Astrocyte (in vitro differentiated cells and primary cell): ENCODE measurements at regions not wholly inside any gene's neighbourhood (a gene's known extent, or its start where the extent isn't known, plus 50 kb on each side); places are given as distances from the start of the nearest gene placed in this dataset.

Experiments
- DNase-seq: peaks from one replicate; pipeline ENCODE4 v3.0.0-alpha.2; 2010; ENCODE audit warnings: low read depth
- FAIRE-seq: peaks from 2 replicates; lab custom pipeline; 2011; peaks lifted over from hg19 to GRCh38; lab: Jason Lieb, UNC
- H2AFZ ChIP-seq: 2 replicates; pipeline ENCODE4 v1.6.0; 2012; ENCODE audit warnings: low read depth, low read length, inconsistent platforms
- H3K27ac ChIP-seq: 2 replicates; pipeline ENCODE4 v1.5.1; 2011; ENCODE audit warnings: low read depth, low read length, inconsistent platforms
- H3K27me3 ChIP-seq: 2 replicates; pipeline ENCODE4 v1.6.0; 2011; ENCODE audit warnings: low read length, inconsistent platforms; ENCODE audit not compliant: insufficient read depth
- H3K36me3 ChIP-seq: 2 replicates; pipeline ENCODE4 v1.5.1; 2011; ENCODE audit warnings: low read length, inconsistent platforms; ENCODE audit not compliant: insufficient read depth
- H3K4me1 ChIP-seq: 2 replicates; pipeline ENCODE4 v1.5.1; 2011; ENCODE audit warnings: low read length, inconsistent platforms; ENCODE audit not compliant: insufficient read depth
- H3K4me2 ChIP-seq: 2 replicates; pipeline ENCODE4 v1.6.0; 2012; ENCODE audit warnings: low read length, inconsistent platforms
- H3K4me3 ChIP-seq: 2 replicates; pipeline ENCODE4 v1.5.1; 2011; ENCODE audit warnings: low read depth, mild to moderate bottlenecking, low read length, inconsistent platforms; ENCODE audit not compliant: insufficient read depth
- H3K79me2 ChIP-seq: 2 replicates; pipeline ENCODE4 v1.6.0; 2012; ENCODE audit warnings: mild to moderate bottlenecking, low read length, inconsistent platforms; ENCODE audit not compliant: insufficient read depth
- H3K9ac ChIP-seq: 2 replicates; pipeline ENCODE4 v1.6.0; 2012; ENCODE audit warnings: mild to moderate bottlenecking, low read length, inconsistent platforms
- H3K9me3 ChIP-seq: 2 replicates; pipeline ENCODE4 v1.5.1; 2012; ENCODE audit warnings: low read depth, mild to moderate bottlenecking, low read length, inconsistent platforms; ENCODE audit not compliant: insufficient read depth
- H4K20me1 ChIP-seq: 2 replicates; pipeline ENCODE4 v1.6.0; 2012; ENCODE audit warnings: low read length, inconsistent platforms; ENCODE audit not compliant: insufficient read depth
- H3K27ac Mint-ChIP-seq: one replicate; pipeline ENCODE4 v1.8.0; 2021; ENCODE audit warnings: mild to moderate bottlenecking, mixed read lengths; ENCODE audit not compliant: unreplicated experiment
- H3K27me3 Mint-ChIP-seq: one replicate; pipeline ENCODE4 v1.8.0; 2021; ENCODE audit warnings: low read depth, mixed read lengths; ENCODE audit not compliant: unreplicated experiment
- H3K36me3 Mint-ChIP-seq: one replicate; pipeline ENCODE4 v1.8.0; 2021; ENCODE audit warnings: low read depth, mixed read lengths; ENCODE audit not compliant: unreplicated experiment
- H3K4me1 Mint-ChIP-seq: one replicate; pipeline ENCODE4 v1.8.0; 2021; ENCODE audit warnings: low read depth, mixed read lengths; ENCODE audit not compliant: unreplicated experiment
- H3K4me3 Mint-ChIP-seq: one replicate; pipeline ENCODE4 v1.8.0; 2021; ENCODE audit warnings: mild to moderate bottlenecking, moderate library complexity, mixed read lengths; ENCODE audit not compliant: unreplicated experiment
- H3K9me3 Mint-ChIP-seq: one replicate; pipeline ENCODE4 v1.8.0; 2021; ENCODE audit warnings: mild to moderate bottlenecking, mixed read lengths; ENCODE audit not compliant: unreplicated experiment
- CTCF ChIP-seq: IDR thresholded peaks from 2 replicates; pipeline ENCODE4 v1.5.1; 2011; ENCODE audit warnings: low read depth, mild to moderate bottlenecking, inconsistent platforms, low read length, moderate library complexity; ENCODE audit not compliant: insufficient read depth
- EZH2 ChIP-seq: IDR thresholded peaks from 2 replicates; pipeline ENCODE4 v1.6.1; 2012; ENCODE audit warnings: mild to moderate bottlenecking, low read length, inconsistent platforms; ENCODE audit not compliant: insufficient read depth

GRCh38 chr20:51116765-51117686 lies 94.1 kb upstream of the KCNG1 start:
- no peaks in the 10 kb centered on the region for H3K36me3 ChIP-seq
- H3K9me3 ChIP-seq, result no peaks in the 10 kb centered on the region
- FAIRE-seq, result no peak
- no peak overlapping the region for H3K4me2 ChIP-seq
- no peak overlapping the region for H3K27ac ChIP-seq
- Mint-ChIP-seq H3K27me3 (peaks cover 43% of the 10 kb centered on the region), H3K9me3 (peaks cover 2% of the 10 kb centered on the region), H3K4me1 (peaks cover 3% of the 10 kb centered on the region), H3K36me3 (peaks cover 2% of the 10 kb centered on the region), H3K4me3 (no peak overlapping the region), H3K27ac (no peak overlapping the region)
- H3K4me1 ChIP-seq, result peaks cover 10% of the 10 kb centered on the region
- H3K9ac ChIP-seq, result no peak overlapping the region
- H3K79me2 ChIP-seq, result no peaks in the 10 kb centered on the region
- H4K20me1 ChIP-seq, result no peaks in the 10 kb centered on the region
- no peak overlapping the region for H3K4me3 ChIP-seq
- DNase-seq, result no peak
- no peaks in the 10 kb centered on the region for H3K27me3 ChIP-seq
- TF ChIP-seq EZH2 (no peak), CTCF (no peak)
- H2AFZ ChIP-seq, result no peak overlapping the region

GRCh38 chr20:51111290-51111689 lies 88.4 kb upstream of the KCNG1 start:
- no peak overlapping the region for H2AFZ ChIP-seq
- no peaks in the 10 kb centered on the region for H3K36me3 ChIP-seq
- no peaks in the 10 kb centered on the region for H3K36me3 Mint-ChIP-seq
- no peak for DNase-seq
- H3K27me3 Mint-ChIP-seq, result peaks cover 60% of the 10 kb centered on the region
- H3K9ac ChIP-seq, result no peak overlapping the region
- H3K4me2 ChIP-seq, result no peak overlapping the region
- H4K20me1 ChIP-seq, result no peaks in the 10 kb centered on the region
- no peak overlapping the region for H3K27ac ChIP-seq
- TF ChIP-seq CTCF, result no peak
- no peak for TF ChIP-seq EZH2
- H3K4me3 ChIP-seq, result no peak overlapping the region
- H3K4me1 ChIP-seq, result no peaks in the 10 kb centered on the region
- H3K4me1 Mint-ChIP-seq, result no peaks in the 10 kb centered on the region
- H3K27ac Mint-ChIP-seq, result no peak overlapping the region
- no peak for FAIRE-seq
- H3K27me3 ChIP-seq, result peaks cover 43% of the 10 kb centered on the region
- no peaks in the 10 kb centered on the region for H3K9me3 ChIP-seq
- H3K79me2 ChIP-seq, result no peaks in the 10 kb centered on the region
- H3K9me3 Mint-ChIP-seq, result no peaks in the 10 kb centered on the region
- no peak overlapping the region for H3K4me3 Mint-ChIP-seq
